WERI-Rb-1 (cell line): ENCODE measurements at regions not wholly inside any gene's neighbourhood (a gene's known extent, or its start where the extent isn't known, plus 50 kb on each side); places are given as distances from the start of the nearest gene placed in this dataset.

Source experiments
- DNase-seq: peaks from one replicate; pipeline ENCODE4 v3.0.0-alpha.2; 2020
- H3K27ac ChIP-seq: fragments of 250-450 bp; sonication (Bioruptor Pico); 2 replicates; pipeline ENCODE4 v1.5.1; 2020; ENCODE audit warnings: mild to moderate bottlenecking, moderate library complexity
- H3K27me3 ChIP-seq: fragments of 250-450 bp; sonication (Bioruptor Pico); 2 replicates; pipeline ENCODE4 v1.5.1; 2021; ENCODE audit warnings: mild to moderate bottlenecking, low read depth, moderate library complexity; ENCODE audit not compliant: insufficient read depth, severe bottlenecking
- H3K36me3 ChIP-seq: fragments of 250-450 bp; sonication (Bioruptor Pico); 2 replicates; pipeline ENCODE4 v1.5.1; 2020; ENCODE audit warnings: mild to moderate bottlenecking, moderate library complexity
- H3K4me3 ChIP-seq: 2 replicates; pipeline ENCODE4 v1.5.1; 2011; ENCODE audit warnings: low read depth, mild to moderate bottlenecking, control low read depth, low read length
- H3K9me3 ChIP-seq: fragments of 250-450 bp; sonication (Bioruptor Pico); 2 replicates; pipeline ENCODE4 v1.5.1; 2021; ENCODE audit warnings: mild to moderate bottlenecking, moderate library complexity; ENCODE audit not compliant: severe bottlenecking
- CTCF ChIP-seq: IDR thresholded peaks from 2 replicates; pipeline ENCODE4 v1.5.1; 2011; ENCODE audit warnings: low read depth, mild to moderate bottlenecking, control low read depth, inconsistent platforms, low read length

DNA sequence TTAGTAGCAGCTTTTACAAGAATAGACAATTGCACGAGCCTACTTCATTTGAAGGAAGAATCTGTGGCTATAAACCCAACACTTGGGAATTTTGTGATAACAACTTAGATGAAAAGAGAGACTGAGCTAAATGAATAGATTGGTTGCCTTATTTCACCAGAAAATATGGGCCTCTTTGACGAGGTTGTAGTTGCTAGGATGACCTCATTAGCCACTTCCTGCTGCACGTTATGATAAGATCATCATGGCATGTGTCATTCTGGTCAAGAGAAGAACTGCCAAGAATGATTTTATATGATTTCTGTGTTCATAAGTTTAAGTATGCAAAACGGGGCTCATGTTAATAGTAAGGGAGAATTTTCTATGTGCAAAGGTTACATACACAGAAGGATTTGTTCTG, 321.9 kb upstream of the GIMD1 start:
- no peak overlapping the region for H3K27ac ChIP-seq
- H3K4me3 ChIP-seq: no peak overlapping the region
- no peaks in the 10 kb centered on the region for H3K36me3 ChIP-seq
- no peak for DNase-seq
- H3K27me3 ChIP-seq: no peaks in the 10 kb centered on the region
- H3K9me3 ChIP-seq: no peaks in the 10 kb centered on the region
- TF ChIP-seq CTCF: no peak

DNA sequence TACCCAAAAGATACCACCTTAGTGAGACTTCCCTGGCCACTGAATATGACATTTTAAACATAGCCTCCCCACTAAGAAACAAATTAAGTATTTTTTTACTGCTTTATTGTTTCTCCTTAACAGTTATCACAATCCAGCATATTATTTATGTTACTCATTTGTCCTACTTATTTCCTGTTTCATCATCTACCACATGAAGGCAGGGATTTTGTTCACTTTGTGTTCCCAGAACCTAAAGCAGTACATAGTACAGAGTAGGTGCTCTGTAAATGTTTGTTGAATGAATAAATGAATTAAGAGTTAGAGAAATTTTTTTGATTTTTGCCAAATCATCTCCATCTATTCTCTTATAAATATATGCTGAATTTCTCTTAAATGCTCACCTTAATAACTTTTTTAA, 318.4 kb upstream of the GIMD1 start:
- H3K36me3 ChIP-seq: no peaks in the 10 kb centered on the region
- TF ChIP-seq CTCF: no peak
- no peak overlapping the region for H3K27ac ChIP-seq
- H3K9me3 ChIP-seq: no peaks in the 10 kb centered on the region
- no peak overlapping the region for H3K4me3 ChIP-seq
- H3K27me3 ChIP-seq: no peaks in the 10 kb centered on the region
- DNase-seq: no peak

DNA sequence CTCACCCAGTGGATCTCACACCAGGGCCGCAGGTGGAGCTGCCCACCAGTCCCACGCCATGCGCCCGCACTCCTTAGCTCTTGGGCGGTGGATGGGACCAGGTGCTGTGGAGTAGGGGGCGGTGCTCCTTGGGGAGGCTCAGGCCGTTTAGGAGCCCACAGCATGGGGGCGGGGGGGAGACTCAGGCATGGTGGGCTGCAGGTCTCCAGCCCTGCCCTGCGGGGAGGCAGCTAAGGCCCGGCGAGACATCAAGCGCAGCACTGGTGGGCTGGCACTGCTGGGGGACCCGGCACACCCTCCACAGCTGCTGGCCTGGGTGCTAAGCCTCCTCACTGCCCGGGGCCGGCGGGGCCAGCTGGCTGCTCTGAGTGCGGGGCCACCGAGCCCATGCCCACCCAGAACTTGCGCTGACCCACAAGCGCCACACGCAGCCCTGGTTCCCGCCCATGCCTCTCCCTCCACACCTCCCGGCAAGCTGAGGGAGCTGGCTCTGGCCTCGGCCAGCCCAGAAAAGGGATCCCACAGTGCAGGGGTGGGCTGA, 312.9 kb upstream of the GIMD1 start:
- DNase-seq: no peak
- Histone ChIP-seq H3K4me3 (no peak overlapping the region), H3K27me3 (no peaks in the 10 kb centered on the region), H3K9me3 (no peaks in the 10 kb centered on the region), H3K27ac (no peak overlapping the region), H3K36me3 (no peaks in the 10 kb centered on the region)
- TF ChIP-seq CTCF: no peak

DNA sequence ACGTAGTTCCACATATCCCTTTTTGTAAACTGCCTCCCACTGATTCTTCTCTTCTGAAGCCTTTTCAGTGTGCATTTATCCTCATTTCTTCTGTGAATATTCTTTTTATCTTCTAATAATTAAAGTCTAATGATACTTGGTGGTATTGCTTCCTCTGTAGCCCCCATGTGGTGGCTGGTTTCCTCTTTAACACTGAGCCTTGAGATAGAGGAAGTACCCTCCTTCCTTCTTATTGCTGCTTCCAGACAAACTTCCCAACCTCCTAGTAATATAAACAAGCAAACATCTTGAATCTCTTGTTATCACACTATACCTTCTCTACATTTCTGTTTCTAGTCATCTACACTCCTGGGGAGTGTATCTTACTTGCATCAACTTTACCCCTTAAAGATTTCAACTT, 310.5 kb upstream of the GIMD1 start:
- no peak for TF ChIP-seq CTCF
- H3K4me3 ChIP-seq: no peak overlapping the region
- H3K27ac ChIP-seq: no peak overlapping the region
- H3K36me3 ChIP-seq: no peaks in the 10 kb centered on the region
- no peak for DNase-seq
- peaks cover 6% of the 10 kb centered on the region for H3K9me3 ChIP-seq
- H3K27me3 ChIP-seq: no peaks in the 10 kb centered on the region

- Histone ChIP-seq H3K36me3 (no peaks in the 10 kb centered on the region), H3K9me3 (peaks cover 6% of the 10 kb centered on the region), H3K27me3 (no peaks in the 10 kb centered on the region), H3K27ac (no peak overlapping the region), H3K4me3 (no peak overlapping the region)
- DNase-seq: no peak
- no peak for TF ChIP-seq CTCF
These were observed 308.6 kb upstream of the GIMD1 start for GRCh38 chr4:106677213-106677612.

DNA sequence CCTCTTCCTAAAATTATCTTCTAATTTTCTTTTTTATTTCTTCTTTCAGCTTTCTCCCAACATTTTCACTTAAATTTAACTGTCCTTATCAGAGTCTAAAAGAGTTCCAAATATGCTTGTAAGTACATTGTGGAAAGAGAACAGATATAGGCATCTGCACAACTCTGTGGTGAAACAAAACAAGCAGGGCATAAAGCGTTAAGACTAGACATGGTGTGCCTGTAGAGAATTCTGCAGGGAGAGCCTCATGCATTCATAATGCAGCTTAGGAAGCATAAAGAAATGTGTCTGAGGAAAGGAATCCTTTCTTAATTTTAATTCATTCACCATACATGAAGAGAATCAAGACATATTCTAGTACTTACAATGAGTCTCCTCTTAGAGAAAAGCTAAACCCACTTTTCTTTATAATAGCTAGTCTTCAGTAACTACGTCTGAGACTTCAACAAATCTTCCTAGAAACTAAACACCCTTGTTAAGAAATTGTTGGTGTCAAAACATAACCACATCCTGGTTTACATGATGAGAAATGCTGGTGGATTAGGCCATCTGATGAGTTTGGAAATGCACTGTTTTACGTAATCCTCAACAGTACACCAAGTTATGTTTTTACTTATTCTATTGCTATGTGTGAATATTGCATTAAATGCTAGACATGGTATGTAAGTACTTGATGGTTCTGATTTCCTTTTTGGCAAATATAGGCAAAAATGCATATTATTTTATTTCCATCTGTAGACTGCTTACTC, 307.8 kb upstream of the GIMD1 start:
- no peaks in the 10 kb centered on the region for H3K27me3 ChIP-seq
- no peak overlapping the region for H3K27ac ChIP-seq
- TF ChIP-seq CTCF: no peak
- DNase-seq: no peak
- no peak overlapping the region for H3K4me3 ChIP-seq
- H3K9me3 ChIP-seq: peaks cover 6% of the 10 kb centered on the region
- H3K36me3 ChIP-seq: no peaks in the 10 kb centered on the region
